HFF-Myc (cell line): ENCODE measurements at regions not wholly inside any gene's neighbourhood (a gene's known extent, or its start where the extent isn't known, plus 50 kb on each side); places are given as distances from the start of the nearest gene placed in this dataset.

ENCODE experiments used
- DNase-seq: peaks from one replicate; pipeline ENCODE4 v3.0.0-alpha.2; 2011; ENCODE audit warnings: low read depth; ENCODE audit errors: extremely low read depth
- H3K4me3 ChIP-seq: replicated peaks from 2 replicates; pipeline ENCODE4 v1.5.1; 2011; ENCODE audit warnings: low read depth, mild to moderate bottlenecking, control low read depth, low read length
- CTCF ChIP-seq: IDR thresholded peaks from 2 replicates; pipeline ENCODE4 v1.5.1; 2012; ENCODE audit warnings: mild to moderate bottlenecking, low read depth, low read length, control low read depth; ENCODE audit errors: missing control alignments

- DNase-seq = no peak
- no peak for TF ChIP-seq CTCF
- H3K4me3 ChIP-seq = no peak overlapping the region
These were observed 67.4 kb upstream of the HPCAL1 start for GRCh38 chr2:10235099-10235908.

- no peak for DNase-seq
- no peak overlapping the region for H3K4me3 ChIP-seq
- TF ChIP-seq CTCF = no peak
These were observed 66.7 kb upstream of the HPCAL1 start for GRCh38 chr2:10235909-10236550.

- TF ChIP-seq CTCF = no peak
- DNase-seq = no peak
- H3K4me3 ChIP-seq = no peak overlapping the region
These were observed 65.9 kb upstream of the HPCAL1 start for GRCh38 chr2:10236571-10237391.

- no peak overlapping the region for H3K4me3 ChIP-seq
- no peak for TF ChIP-seq CTCF
- no peak for DNase-seq
These were observed 65.0 kb upstream of the HPCAL1 start for GRCh38 chr2:10237392-10238321.

- H3K4me3 ChIP-seq = no peak overlapping the region
- DNase-seq = no peak
- TF ChIP-seq CTCF = no peak
These were observed 64.3 kb upstream of the HPCAL1 start for GRCh38 chr2:10238396-10238795.

- no peak for DNase-seq
- TF ChIP-seq CTCF = no peak
- no peak overlapping the region for H3K4me3 ChIP-seq
These were observed 63.7 kb upstream of the HPCAL1 start for GRCh38 chr2:10238991-10239485.
